ENCODE measurements at regions not wholly inside any gene's neighbourhood (a gene's known extent, or its start where the extent isn't known, plus 50 kb on each side); places are given as distances from the start of the nearest gene placed in this dataset.
"Not testable (repeated sequence)": the region's sequence is repeated elsewhere in the genome, so short reads cannot be mapped to it uniquely, and the experiment has no call there.

DNA sequence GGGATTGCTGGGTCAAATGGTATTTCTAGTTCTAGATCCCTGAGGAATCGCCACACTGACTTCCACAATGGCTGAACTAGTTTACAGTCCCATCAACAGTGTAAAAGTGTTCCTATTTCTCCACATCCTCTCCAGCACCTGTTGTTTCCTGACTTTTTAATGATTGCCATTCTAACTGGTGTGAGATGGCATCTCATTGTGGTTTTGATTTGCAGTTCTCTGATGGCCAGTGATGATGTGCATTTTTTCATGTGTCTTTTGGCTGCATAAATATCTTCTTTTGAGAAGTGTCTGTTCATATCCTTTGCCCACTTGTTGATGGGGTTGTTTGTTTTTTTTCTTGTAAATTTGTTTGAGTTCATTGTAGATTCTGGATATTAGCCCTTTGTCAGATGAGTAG, 220.3 kb downstream of the NPR3 start:
- DNase-seq, result not testable (repeated sequence)

DNA sequence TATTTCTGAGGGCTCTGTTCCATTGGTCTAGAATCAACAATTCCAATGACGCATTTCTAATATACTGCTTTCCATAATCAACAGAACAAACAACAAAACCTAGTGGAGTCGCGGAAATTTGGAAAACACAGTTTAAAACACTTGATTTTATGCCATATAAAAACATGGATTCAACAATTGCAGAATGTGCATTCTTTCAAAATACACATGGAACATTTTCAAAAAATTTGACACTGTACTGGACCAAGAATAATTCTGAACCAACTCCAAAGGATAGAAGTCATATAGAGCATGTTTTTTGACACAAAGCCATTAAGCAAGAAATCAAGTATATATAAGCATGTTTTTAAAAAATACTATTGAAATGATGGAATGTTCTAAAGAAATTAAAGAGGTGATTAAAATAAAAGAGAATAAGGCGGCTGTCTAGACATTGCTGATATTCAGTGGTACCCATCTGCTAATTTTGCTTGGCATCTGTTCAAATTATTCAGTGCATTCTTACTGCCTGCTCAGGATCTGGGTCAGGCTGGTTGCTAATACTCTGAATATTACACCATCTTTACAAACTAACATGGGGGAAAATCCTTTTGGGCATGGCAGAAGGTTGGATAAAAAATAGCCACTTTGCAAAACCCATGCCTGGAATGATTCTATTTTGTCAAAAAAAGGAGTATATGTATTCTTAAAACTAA, 221.3 kb downstream of the NPR3 start:
- no peak for DNase-seq

GRCh38 chr5:32933692-32934091, 222.6 kb downstream of the NPR3 start:
- no peak for DNase-seq

GRCh38 chr5:32934529-32934928, 223.4 kb downstream of the NPR3 start:
- DNase-seq, result no peak

- DNase-seq, result no peak
These were observed 224.2 kb downstream of the NPR3 start for GRCh38 chr5:32935283-32935682.

GRCh38 chr5:32936329-32936728, 225.2 kb downstream of the NPR3 start:
- DNase-seq, result no peak

GRCh38 chr5:32942225-32942989, 231.3 kb downstream of the NPR3 start:
- DNase-seq, result peak in 1 of 6 experiments; percentile 0

DNA sequence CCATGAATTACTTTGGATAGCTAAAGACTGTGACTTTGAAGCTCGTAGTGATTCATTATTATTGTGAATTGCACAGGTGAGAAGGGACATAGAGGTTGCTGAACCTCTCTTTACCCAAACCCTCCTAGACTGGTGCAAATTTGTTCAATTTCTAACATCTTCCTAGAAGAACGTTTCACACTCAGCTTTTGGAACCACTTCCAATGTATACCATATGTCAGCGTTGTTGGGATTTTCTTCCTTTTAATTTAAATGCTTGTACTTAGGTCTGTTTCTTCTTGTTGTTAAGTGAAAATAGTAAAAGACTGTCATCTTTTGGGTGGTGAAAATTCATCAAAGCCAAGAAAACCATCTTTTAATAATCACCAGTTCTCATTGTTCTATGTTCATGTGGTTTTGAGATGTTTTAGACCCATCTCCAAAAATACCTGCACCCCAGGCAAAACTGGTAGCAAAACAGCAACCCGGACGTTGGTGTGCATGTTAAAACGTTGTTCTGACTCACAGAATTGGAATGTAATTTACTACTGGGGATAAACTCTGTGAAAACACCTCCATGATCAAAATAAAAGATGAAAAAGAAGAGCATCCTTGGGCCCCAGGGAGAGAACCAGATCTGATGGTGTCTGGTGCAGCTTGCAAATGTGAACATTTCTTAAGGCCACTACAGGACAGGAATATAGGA, 238.3 kb downstream of the NPR3 start:
- DNase-seq, result no peak

DNA sequence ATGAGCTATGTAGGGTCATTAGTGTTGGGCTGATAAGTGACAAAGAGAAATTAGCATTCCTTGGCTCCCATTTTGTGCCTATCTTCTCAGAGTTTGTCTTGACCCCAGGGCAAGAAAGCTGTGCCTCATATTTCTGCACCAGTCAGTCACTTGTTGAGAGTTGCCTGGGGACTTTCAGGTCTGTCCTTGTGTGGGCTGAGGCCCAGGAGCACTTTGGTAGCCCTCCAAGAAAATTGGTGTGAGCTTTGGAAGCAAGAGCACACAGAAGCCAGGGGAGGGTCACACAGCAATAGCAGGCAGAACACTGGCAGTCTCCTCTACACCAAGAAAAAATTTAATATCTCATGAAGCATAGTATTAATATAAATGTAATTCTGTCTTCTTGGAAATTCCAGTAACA, 239.9 kb downstream of the NPR3 start:
- no peak for DNase-seq

DNA sequence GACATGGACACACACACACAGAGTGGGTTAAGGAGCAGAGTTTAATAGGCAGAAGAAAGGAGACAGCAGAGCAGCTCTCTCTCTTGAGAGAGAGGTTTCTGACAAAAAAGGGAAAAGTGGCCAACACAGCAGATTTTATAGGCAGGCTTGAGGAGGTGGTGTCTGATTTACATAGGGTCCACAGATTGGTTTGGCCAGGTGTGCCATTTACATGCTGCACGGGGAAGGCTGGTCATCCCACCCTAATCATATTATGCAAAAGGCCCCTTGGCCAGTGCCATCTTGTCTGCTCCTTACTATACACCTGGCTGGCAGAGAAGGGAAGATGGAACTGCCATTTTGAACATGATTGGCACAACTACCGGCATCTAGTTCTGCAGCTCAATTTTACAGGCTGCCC, 240.8 kb downstream of the NPR3 start:
- no peak for DNase-seq

GRCh38 chr5:32952421-32952820, 241.3 kb downstream of the NPR3 start:
- not testable (repeated sequence) for DNase-seq

DNA sequence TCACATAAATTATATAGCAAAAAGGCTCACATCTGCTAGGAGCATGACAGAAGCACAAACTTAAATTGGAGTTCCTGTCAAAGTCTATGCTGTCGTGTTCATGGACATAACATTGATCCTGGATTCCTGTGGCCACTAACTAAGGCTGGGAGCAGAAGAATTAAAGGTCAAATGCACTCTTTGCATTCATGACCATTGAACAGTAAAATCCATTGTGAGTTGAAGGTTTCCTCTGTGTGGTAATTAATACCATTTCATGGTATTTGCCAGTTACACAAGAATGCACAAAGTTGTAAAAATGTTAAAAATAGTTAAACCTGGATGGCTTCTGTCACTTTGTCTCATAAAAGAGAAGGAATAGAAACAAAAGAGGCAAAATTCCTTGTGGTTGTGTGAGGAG, 242.6 kb downstream of the NPR3 start:
- no peak for DNase-seq

DNA sequence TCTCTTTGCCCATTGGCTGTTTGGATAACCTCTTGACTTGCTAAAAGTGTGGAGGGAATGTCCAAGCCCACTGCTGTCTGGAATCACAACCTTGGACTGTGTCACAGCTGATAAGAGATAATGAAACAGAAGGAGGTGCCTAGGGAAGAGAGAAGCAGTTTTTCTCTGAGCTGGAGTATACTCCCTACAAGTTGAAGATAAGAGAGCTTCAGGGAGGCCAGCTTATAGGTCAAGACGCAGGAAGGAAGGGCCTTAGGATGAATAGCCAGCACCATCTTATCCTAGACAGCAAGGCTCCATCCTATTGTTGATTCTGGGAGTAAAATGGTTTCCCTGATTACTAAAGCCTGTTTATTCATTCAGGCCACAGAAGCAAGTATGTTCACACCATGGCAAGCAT, 244.7 kb downstream of the NPR3 start:
- no peak for DNase-seq

DNA sequence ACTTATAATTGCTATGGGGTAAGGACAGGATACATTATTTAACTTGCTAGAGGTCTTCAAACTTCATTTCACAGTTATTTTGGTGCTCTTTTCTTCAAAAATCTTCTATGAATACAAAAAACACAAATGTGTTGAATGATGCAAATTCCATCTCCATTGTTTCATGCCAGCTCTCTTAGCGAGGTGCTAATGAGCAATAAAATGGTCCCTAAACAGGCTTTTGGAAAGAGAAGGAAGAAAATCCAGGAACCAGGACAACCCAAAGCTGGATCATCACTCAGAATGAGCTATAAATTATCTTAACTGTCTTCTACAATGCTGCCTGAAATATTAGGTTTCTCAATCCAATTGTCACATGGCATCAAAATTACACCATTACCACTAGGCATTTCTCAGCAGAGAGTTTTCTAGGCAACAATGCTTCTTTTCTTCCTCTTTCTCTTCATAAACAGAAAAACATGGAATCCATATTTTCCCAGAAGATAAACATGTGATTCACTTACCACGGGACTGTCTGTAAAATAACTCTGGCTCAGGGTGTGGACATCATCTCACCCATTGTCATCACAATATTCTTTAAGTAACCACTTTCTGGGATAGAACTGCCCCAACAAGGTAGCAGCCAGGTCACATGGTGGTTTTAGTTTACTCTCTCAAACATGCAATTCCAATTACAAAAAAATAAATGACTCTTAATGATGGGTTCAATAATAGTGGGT, 249.4 kb downstream of the NPR3 start:
- no peak for DNase-seq

DNA sequence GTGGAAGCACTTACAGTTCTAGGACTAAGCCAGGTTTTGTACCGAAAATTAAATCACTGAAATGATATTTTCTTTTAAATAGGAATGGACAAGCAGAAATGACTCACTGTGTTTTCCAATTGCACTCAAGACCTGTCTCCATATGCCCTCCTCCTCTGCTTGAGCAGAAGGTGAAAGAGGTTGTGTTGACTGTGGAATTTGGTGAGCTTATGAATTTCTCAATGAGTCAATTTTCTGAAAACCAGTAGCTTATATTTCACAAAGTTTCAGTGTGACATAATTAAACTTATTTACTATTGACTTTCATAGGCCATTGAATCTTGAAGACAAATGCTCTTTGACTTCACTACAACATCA, 249.9 kb downstream of the NPR3 start:
- no peak for DNase-seq

DNA sequence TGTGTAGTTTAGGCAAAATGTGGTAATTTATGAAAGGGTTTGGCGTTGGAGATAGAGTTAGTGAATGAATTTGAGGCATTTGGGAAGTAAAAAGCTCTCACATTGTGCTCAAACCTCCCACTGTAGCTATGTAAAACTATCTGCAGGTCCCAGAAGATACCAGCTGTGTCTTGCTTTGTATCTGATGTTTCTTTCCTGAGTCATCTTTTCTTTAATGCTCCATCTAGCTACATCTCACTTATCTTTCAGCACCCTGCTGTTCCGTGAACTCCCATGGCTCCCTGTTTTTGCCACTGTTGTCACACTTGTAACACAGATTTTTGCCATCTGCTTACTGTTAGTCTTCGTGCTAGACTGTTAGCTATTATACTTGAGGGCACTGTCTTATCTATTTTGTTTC, 253.1 kb downstream of the NPR3 start:
- DNase-seq, result no peak

- no peak for DNase-seq
These were observed 262.5 kb downstream of the NPR3 start for GRCh38 chr5:32973646-32974045.

- no peak for DNase-seq
These were observed 264.7 kb downstream of the NPR3 start for GRCh38 chr5:32975656-32976375.

DNA sequence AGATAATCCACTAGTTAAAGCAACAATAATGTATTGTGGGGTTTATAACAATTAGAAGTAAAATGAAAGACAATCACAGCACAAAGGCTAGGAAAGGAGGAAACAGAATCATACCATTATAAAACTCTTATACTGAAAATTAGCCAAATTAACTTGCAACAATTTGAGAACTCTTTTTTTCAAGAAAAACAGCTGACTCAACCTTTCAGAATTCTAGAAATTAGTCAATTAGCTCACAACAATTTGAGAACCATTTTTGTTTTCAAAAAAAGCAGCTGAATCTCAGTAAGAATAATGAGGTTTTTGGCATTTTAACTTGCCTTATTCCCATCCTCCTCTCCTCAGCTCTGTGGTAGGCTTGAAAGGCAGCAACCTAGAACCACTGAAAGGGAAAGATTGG, 269.9 kb downstream of the NPR3 start:
- DNase-seq, result no peak

- no peak for DNase-seq
These were observed 273.9 kb downstream of the NPR3 start for GRCh38 chr5:32984851-32985610.

GRCh38 chr5:32989815-32990214, 278.7 kb downstream of the NPR3 start:
- no peak for DNase-seq
